GM12865 (cell line): ENCODE measurements at regions not wholly inside any gene's neighbourhood (a gene's known extent, or its start where the extent isn't known, plus 50 kb on each side); places are given as distances from the start of the nearest gene placed in this dataset.
A peak's percentile ranks its signal among the peaks of the same experiment; 100 is the strongest.

ENCODE experiments used
- DNase-seq: peaks from one replicate; pipeline ENCODE4 v3.0.0; 2010; ENCODE audit warnings: low read depth
- H3K4me3 ChIP-seq: 2 replicates; pipeline ENCODE4 v1.5.1; 2011; ENCODE audit warnings: mild to moderate bottlenecking, low read depth, low read length, control low read depth
- TF ChIP-seq, protein P1 (sequence below): IDR thresholded peaks from 2 replicates; pipeline ENCODE4 v1.5.1; 2011; ENCODE audit warnings: low read length, control low read depth, low read depth, inconsistent platforms; ENCODE audit not compliant: insufficient read depth; ENCODE audit errors: missing control alignments

DNA sequence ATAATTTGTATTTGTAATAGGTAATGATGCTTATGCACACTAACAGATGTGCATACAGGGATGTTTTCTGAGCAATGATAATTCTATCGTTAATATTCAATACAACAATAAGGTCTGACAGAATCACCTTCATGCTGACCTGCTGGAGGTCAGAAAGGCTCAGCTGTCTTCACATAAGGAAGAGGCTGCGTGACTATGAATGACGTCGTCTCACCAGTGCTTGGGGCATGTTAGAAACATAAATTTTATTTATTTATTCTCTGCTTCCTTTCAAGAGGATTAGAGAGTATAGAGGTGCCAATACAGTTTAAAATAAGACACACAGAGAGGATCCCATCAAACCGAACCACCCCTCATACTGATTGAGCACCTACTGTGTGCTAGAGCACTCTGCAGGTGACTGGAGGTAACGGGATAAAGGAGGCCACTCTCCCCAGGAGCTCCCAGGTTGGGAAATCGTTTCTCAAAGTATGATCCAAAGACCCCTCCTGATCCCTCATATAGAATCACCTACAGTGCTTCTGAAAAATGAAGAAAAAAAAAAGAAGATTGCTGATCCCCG, 265.6 kb upstream of the NPVF start:
- no peak for DNase-seq
- TF ChIP-seq, protein P1, sequence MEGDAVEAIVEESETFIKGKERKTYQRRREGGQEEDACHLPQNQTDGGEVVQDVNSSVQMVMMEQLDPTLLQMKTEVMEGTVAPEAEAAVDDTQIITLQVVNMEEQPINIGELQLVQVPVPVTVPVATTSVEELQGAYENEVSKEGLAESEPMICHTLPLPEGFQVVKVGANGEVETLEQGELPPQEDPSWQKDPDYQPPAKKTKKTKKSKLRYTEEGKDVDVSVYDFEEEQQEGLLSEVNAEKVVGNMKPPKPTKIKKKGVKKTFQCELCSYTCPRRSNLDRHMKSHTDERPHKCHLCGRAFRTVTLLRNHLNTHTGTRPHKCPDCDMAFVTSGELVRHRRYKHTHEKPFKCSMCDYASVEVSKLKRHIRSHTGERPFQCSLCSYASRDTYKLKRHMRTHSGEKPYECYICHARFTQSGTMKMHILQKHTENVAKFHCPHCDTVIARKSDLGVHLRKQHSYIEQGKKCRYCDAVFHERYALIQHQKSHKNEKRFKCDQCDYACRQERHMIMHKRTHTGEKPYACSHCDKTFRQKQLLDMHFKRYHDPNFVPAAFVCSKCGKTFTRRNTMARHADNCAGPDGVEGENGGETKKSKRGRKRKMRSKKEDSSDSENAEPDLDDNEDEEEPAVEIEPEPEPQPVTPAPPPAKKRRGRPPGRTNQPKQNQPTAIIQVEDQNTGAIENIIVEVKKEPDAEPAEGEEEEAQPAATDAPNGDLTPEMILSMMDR: no peak
- H3K4me3 ChIP-seq: no peak overlapping the region

- TF ChIP-seq, protein P1: no peak
- no peak overlapping the region for H3K4me3 ChIP-seq
- no peak for DNase-seq
Measured at GRCh38 chr7:25494896-25495295, 266.6 kb upstream of the NPVF start.

DNA sequence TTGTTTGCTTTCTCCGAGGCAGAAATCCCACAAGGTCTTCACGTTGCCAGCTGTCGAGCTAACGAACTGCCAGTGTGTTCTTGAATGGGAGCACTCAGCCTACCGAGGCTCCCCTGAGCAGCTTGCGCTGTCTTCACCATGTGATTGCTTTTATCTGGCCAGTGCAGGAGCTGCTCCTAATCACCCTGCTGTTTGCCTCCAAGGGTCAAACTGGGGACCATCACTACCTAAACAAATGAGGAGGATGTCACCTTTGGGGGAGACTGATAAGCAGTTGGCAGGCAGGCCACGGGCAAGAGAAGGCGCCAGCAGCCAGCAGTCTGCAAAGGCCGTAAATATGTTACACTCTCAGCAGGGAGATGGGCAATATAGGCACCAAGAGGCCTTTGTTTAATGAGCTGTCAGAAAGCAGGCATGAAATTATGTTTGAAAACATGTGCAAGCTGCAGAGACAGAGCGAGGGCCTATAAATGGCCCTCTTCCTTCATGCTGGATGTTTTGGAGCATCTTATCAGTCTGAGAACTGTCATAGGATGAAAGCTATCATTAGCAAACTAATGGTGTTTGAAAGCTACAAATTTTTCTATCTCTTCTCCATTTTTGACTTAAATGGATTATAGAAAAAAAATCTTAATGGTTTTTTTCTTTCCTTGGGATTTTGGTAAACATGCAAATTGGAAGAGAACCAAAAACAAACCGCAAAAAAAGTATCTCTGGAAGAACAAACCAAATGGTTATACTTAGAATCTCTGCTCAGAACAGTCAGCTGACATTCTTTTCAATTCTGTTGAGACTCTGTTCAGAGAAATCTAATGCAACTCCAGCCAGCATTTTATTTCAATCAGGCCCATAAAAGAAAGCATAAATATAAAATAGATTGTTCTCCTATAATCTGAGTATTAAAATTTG, 267.3 kb upstream of the NPVF start:
- DNase-seq: no peak
- TF ChIP-seq, protein P1: no peak
- H3K4me3 ChIP-seq: no peak overlapping the region

DNA sequence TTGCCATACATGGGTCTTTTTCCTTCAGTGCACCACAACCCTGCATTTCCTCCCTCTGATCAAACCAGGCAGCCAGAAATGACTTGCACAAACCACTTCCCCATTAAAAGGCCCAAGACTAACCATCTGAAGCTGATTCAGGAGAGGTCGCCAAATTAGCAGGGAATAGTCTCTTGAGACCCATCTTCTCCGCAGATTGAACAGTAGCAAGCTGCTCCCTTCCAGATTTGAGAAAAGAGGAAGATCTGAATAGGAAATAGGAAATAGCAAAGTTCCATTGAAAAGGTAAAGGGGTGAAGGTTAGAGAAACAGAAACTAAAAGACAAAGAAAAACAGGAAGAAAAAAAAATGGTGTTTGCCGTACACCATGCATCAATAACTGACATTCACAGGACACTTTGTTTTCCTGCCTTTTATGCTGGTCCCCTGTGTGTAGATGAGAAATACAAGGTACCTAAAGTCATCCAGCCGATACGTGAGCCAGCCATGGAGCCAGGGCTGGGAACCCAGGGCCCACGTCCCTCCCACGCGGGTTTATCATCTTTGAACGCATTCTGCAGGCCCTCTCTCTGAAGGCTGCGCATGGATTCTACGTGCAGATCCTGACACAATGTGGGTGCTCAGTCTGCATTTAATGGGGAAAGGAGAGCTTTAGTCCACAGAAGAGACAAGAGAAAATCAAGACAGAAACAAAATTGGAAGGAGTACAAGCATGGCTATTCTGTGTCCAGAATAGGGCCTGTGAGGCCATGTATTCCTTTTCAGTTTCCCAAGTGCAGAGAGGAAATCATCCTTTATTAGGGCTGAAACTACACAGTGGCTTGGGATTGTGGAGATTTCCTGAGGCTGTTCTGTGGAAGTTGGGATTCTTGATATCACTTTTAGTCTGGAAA, 268.4 kb upstream of the NPVF start:
- TF ChIP-seq, protein P1: no peak
- peak; percentile 56 for DNase-seq
- H3K4me3 ChIP-seq: peak overlapping the region; percentile 31

DNA sequence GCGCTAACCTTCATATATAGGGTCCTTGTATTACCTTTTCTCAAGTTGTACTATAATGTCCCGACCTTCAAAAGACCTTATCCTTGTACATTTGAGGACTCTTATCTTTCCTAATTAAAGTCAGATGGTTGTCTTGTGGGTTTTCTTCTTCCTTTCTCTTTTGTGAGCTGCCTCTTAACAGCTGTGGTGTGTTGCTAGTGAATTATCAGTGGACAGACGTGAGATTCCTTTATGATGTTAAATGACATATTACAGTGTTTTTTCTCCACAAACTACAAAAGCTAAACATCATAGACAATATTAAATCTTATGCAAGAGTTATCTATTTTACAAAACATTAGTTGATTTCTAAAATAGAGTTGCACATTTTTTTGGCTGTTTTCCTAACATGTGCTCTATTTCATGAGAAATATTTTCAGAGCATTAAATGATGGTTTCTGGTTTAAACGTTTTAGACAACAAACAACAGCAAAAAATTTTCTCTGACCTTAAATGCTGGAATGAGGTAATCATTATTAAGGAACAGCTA, 272.2 kb upstream of the NPVF start:
- TF ChIP-seq, protein P1: no peak

DNA sequence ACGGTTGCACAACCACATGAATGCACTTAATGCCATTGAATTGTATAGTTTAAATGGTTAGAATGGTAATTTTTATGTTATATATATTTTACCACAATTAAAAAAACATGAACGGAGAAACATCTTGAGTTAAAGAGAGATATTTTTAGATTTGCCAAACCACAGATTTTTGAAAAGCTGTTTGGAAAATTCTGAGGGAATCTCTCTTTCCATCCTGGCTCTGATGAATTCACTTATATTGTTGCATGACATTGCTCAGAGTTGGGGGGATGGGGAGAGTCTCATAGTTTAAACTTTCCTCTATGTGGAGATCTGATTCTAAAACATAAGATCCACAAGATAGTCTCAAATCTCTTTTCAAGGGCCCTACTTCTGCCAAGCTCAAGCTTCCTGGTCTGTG, 275.0 kb upstream of the NPVF start:
- H3K4me3 ChIP-seq: no peak overlapping the region
- no peak for DNase-seq
- TF ChIP-seq, protein P1: no peak

More for the DNA sequence above, 272.2 kb upstream of the NPVF start:
- DNase-seq: no peak
- H3K4me3 ChIP-seq: no peak overlapping the region
